K562 (cell line): ENCODE measurements at regions not wholly inside any gene's neighbourhood (a gene's known extent, or its start where the extent isn't known, plus 50 kb on each side); places are given as distances from the start of the nearest gene placed in this dataset.

Experiments
- ATAC-seq: fragments of 200-7000 bp; cut with Tn5 transposase; 3 replicates; pipeline ENCODE4 v1.9.1; 2020; ENCODE audit warnings: moderate library complexity
- BruUV-seq: library from RNA; stranded (reverse); fragments of 400-500 nt; replicated peaks from 2 replicates; lab custom pipeline; 2021; lab: Mats Ljungman, UMichigan
- CTCF ChIA-PET: fragments of 300-600 bp; formaldehyde crosslinking; extraction: SDS; loops from one replicate; lab custom pipeline; 2021; ENCODE audit warnings: low intra/inter-chr PET ratio; lab: Yijun Ruan, JAX
- POLR2A ChIA-PET: fragments of 300-600, 350-650 bp; sonication (Branson Sonifier 250); formaldehyde crosslinking; extraction: SDS; loops from one replicate; lab custom pipeline; 2021; ENCODE audit warnings: antibody characterized with exemption, inconsistent platforms; lab: Yijun Ruan, JAX
- DNase-seq, 4 experiments: peaks; one replicate each; pipeline versions ENCODE4 v3.0.0 to v3.0.0-alpha.2; 2011 to 2018; ENCODE audit warnings: low spot score in 3 of 4, mixed read lengths in 3 of 4; ENCODE audit errors: extremely low read depth in 1 of 4
- FAIRE-seq: peaks from 2 replicates; lab custom pipeline; 2011; peaks lifted over from hg19 to GRCh38; lab: Jason Lieb, UNC
- H2AFZ ChIP-seq: 2 replicates; pipeline ENCODE4 v1.6.0; 2011; ENCODE audit warnings: low read depth, low read length, control low read depth, inconsistent platforms
- H3K27ac ChIP-seq: fragments of 200-600 bp; 3 replicates; pipeline ENCODE4 v1.8.0; 2011; ENCODE audit warnings: low read depth, mild to moderate bottlenecking, control low read depth, inconsistent platforms, low read length, moderate library complexity, mixed read lengths; ENCODE audit errors: extremely low read depth
- H3K27me3 ChIP-seq, 2 experiments: fragments of 300-600 bp in 1 of 2; 2 replicates in 1 of 2; 3 replicates in 1 of 2; pipeline versions ENCODE4 v1.6.0 to v1.8.0; 2011; ENCODE audit warnings: inconsistent platforms in 2 of 2, low read length in 2 of 2, mild to moderate bottlenecking in 1 of 2, mixed read lengths in 1 of 2, moderate library complexity in 1 of 2; ENCODE audit not compliant: control insufficient read depth in 2 of 2, insufficient read depth in 2 of 2
- H3K36me3 ChIP-seq: fragments of 300-600 bp; 3 replicates; pipeline ENCODE4 v1.8.0; 2011; ENCODE audit warnings: mild to moderate bottlenecking, low read length, inconsistent platforms; ENCODE audit not compliant: control insufficient read depth, insufficient read depth
- H3K4me1 ChIP-seq, 2 experiments: fragments of 200-600 bp in 1 of 2; replicated peaks in 1 of 2; 2 replicates in 1 of 2; 3 replicates in 1 of 2; pipeline versions ENCODE4 v1.5.1 to v1.8.0; 2011; ENCODE audit warnings: inconsistent platforms in 2 of 2, low read length in 2 of 2, mild to moderate bottlenecking in 1 of 2, mixed read lengths in 1 of 2, moderate library complexity in 1 of 2; ENCODE audit not compliant: control insufficient read depth in 2 of 2, insufficient read depth in 2 of 2
- H3K4me2 ChIP-seq: 2 replicates; pipeline ENCODE4 v1.6.1; 2011; ENCODE audit warnings: low read length, control low read depth, inconsistent platforms, mixed read lengths; ENCODE audit not compliant: insufficient read depth
- H3K4me3 ChIP-seq: fragments of 200-600 bp; sonication (generic), shearing (Covaris generic); 2 replicates; pipeline ENCODE4 v1.5.1; 2016; ENCODE audit warnings: control low read depth, inconsistent platforms
- H3K79me2 ChIP-seq: fragments of 200-600 bp; 3 replicates; pipeline ENCODE4 v1.8.0; 2011; ENCODE audit warnings: low read length, inconsistent platforms; ENCODE audit not compliant: control insufficient read depth, insufficient read depth
- H3K9ac ChIP-seq, 2 experiments: 2 replicates each; pipeline versions ENCODE4 v1.6.0 to v1.6.1; 2011; ENCODE audit warnings: low read depth in 2 of 2, low read length in 2 of 2, control low read depth in 1 of 2, inconsistent platforms in 1 of 2, mild to moderate bottlenecking in 1 of 2, mixed read lengths in 1 of 2; ENCODE audit not compliant: insufficient read depth in 1 of 2
- H3K9me1 ChIP-seq: one replicate; pipeline ENCODE4 v1.6.0; 2011; ENCODE audit warnings: inconsistent platforms, mild to moderate bottlenecking, low read length, moderate library complexity; ENCODE audit not compliant: control insufficient read depth, insufficient read depth
- H3K9me3 ChIP-seq: replicated peaks from 2 replicates; pipeline ENCODE4 v1.5.1; 2011; ENCODE audit warnings: low read depth, low read length, inconsistent platforms; ENCODE audit not compliant: control insufficient read depth, insufficient read depth
- H4K20me1 ChIP-seq: replicated peaks from 2 replicates; pipeline ENCODE4 v1.6.1; 2011; ENCODE audit warnings: low read length, inconsistent platforms, mixed read lengths; ENCODE audit not compliant: control insufficient read depth, insufficient read depth
- ATF1 ChIP-seq, 2 experiments: fragments of 450-650 bp in 1 of 2; IDR thresholded peaks; 2 replicates each; pipeline ENCODE4 v1.6.1; 2016; ENCODE audit warnings: missing compliant biosample characterization in 1 of 2, missing genetic modification characterization in 1 of 2
- CBX3 ChIP-seq, 2 experiments: IDR thresholded peaks; 1 replicate in 1 of 2; 2 replicates in 1 of 2; pipeline ENCODE4 v1.6.1; 2012; ENCODE audit warnings: inconsistent platforms in 2 of 2, low read length in 2 of 2, borderline replicate concordance in 1 of 2, control low read depth in 1 of 2
- NFATC3 ChIP-seq: fragments of 450-650 bp; IDR thresholded peaks from 2 replicates; pipeline ENCODE4 v1.6.1; 2017; ENCODE audit warnings: mild to moderate bottlenecking
- OTX1 ChIP-seq: fragments of 450-650 bp; formaldehyde crosslinking; IDR thresholded peaks from 2 replicates; pipeline ENCODE4 v1.4.0; 2022; ENCODE audit warnings: mild to moderate bottlenecking
- RUNX1 ChIP-seq: sonication (generic); IDR thresholded peaks from 2 replicates; pipeline ENCODE4 v1.6.1; 2016; ENCODE audit warnings: antibody characterized with exemption, low read depth
- WGBS: fragments of 100-300 bp; shearing (Covaris generic); methylation state at CpG from one replicate; pipeline ENCODE4 v1.1.6; 2016; ENCODE audit warnings: low coverage, mixed read lengths; ENCODE audit not compliant: insufficient coverage; ENCODE audit errors: missing lambda C conversion rate; 5-methylcytosine and 5-hydroxymethylcytosine counted together
- in situ Hi-C: fragments of 300-500 bp; cut with MboI; formaldehyde crosslinking; loops from 4 replicates; pipeline ENCODE4 v1.15.0; 2018; ENCODE audit warnings: inconsistent platforms, mixed read lengths
- intact Hi-C: fragments of 100-400 bp; cut with micrococcal nuclease; formaldehyde crosslinking; loops from 2 replicates; pipeline ENCODE4 v1.14.2; 2022

DNA sequence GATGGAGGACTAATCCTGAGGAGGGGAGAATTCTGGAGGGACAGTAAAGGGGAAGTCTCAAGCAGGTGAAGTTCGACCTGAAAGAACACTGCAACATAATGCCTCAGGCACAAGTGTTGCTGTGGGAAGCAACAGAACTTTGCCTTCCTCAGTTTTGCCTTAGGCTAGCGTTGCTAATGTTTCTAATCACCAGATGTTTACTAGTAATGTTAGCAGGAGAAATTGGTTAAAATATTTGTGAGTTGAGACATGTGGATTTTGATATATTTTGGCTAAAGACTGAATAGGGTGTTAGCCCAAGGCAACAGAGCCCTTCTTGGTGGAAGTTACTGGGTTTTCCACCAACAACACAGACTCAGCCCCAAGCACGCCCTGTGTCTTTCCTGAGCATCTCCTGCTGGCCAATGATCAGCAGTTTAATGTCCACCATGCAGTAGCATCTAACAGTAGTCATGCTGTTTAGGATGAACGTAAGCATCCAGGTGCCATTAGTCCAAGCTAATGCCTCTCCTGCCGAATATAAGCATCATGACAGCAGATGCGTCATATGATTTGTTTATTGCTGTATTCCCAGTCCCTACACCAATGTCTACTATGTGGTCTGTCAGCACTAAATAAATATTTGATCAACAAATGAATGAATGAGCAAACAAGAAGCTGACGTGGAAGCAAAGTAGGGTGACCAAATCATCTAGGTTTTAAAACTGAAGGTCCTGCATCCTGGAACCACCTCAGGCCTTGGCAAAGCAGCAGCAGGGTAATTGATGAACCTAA lies 511.9 kb upstream of the HTR2A start (continued):
- TF ChIP-seq ATF1 (CRISPR knock-in tag; IDR thresholded peaks at IDR 0.05) = no peak
- TF ChIP-seq ATF1 (tag; IDR thresholded peaks at IDR 0.05) = no peak
- TF ChIP-seq CBX3 (IDR thresholded peaks at IDR 0.05; ENCODE audit: borderline replicate concordance in 1 of 2, low read length in 2 of 2) = no peak
- TF ChIP-seq NFATC3 = no peak
- no peak for TF ChIP-seq RUNX1

DNA sequence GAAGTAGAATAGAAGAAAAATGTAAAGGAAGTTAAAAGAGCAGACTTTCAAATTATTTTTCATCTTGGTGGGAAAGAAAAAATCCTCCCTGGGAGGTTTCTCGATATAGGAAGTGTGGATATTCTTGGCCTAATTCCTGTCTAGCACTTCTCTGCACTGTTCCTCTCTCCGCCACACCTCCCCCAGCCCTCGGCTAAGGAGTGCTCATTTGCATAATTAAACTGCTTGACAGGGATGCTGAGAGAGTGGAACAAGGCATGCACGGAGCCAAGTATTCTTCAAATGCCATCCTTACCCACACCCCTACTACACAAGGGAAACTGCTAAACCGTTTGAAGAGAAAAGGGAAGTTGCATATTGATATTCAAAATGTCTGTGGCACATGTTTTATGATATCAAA lies 511.0 kb upstream of the HTR2A start:
- no peaks in the 10 kb centered on the region for H3K9me1 ChIP-seq
- H2AFZ ChIP-seq = no peak overlapping the region
- ChIA-PET CTCF (no interaction called here), POLR2A (no interaction called here)
- no peak overlapping the region for H3K4me2 ChIP-seq
- in situ Hi-C loops (no loop called here), intact Hi-C loops (no loop called here)
- H4K20me1 ChIP-seq = no peaks in the 10 kb centered on the region
- no peaks in the 10 kb centered on the region for H3K27me3 ChIP-seq
- 0% methylated on average over 4 of the region's 5 CpGs for WGBS
- no peak overlapping the region for H3K9ac ChIP-seq
- H3K9me3 ChIP-seq = no peaks in the 10 kb centered on the region
- H3K36me3 ChIP-seq = no peaks in the 10 kb centered on the region
- no peaks in the 10 kb centered on the region for H3K79me2 ChIP-seq
- DNase-seq (no peak), FAIRE-seq (no peak), ATAC-seq (no peak)
- H3K4me3 ChIP-seq = no peak overlapping the region
- no peaks in the 10 kb centered on the region for H3K4me1 ChIP-seq
- no TSS peak for BruUV-seq
- no peak for TF ChIP-seq OTX1
- TF ChIP-seq, all 486 proteins: peak for 0
- H3K27ac ChIP-seq = no peak overlapping the region
